ENCODE measurements at regions not wholly inside any gene's neighbourhood (a gene's known extent, or its start where the extent isn't known, plus 50 kb on each side); places are given as distances from the start of the nearest gene placed in this dataset.

DNA sequence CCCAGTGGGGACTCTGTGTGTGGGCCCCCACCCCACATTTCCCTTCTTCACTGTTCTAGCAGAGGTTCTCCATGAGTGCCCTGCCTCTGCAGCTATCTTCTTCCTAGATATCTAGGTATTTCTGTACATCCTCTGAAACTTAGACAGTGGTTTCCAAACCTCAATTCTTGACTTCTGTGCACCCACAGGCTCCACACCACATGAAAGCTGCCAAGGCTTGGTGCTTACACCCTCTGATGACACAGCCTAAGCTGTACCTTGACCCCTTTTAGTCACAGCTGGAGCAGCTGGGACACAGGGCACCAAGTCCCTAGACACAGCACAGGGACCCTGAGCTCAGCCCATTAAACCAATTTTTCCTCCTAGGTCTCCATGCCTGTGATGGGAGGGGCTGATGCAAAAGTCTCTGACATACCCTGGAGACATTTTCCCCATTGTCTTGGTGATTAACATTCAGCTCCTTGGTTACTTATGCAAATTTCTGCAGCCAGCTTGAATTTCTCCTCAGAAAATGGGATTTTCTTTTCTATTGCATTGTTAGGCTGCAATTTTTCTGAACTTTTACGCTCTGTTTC, 304.5 kb downstream of the OTOL1 start:
- H3K27ac ChIP-seq (ENCODE audit: extremely low read length, insufficient read depth, low read length): no peak overlapping the region
- ChIA-PET CTCF (ENCODE audit: low intra/inter-chr PET ratio, low total read pairs) (no interaction called here), POLR2A (no interaction called here)
- FAIRE-seq (no peak), ATAC-seq (peak; percentile 66), DNase-seq (ENCODE audit: low spot score) (peak; percentile 1)
- H3K79me2 ChIP-seq (ENCODE audit: insufficient read depth, low read length): no peaks in the 10 kb centered on the region
- no peaks in the 10 kb centered on the region for H3K9me3 ChIP-seq (ENCODE audit: low read length)
- H3K9ac ChIP-seq (ENCODE audit: insufficient read depth, low read depth, low read length): no peak overlapping the region
- H3K4me1 ChIP-seq (ENCODE audit: insufficient read depth, low read length): no peaks in the 10 kb centered on the region
- TF ChIP-seq HOXA9 (CRISPR knock-in tag; IDR thresholded peaks at IDR 0.05; ENCODE audit: borderline replicate concordance) (no peak), MED13 (CRISPR knock-in tag; IDR thresholded peaks at IDR 0.05) (no peak), ZNF431 (CRISPR knock-in tag; IDR thresholded peaks at IDR 0.05; ENCODE audit: borderline replicate concordance, low read depth) (no peak), FOSL1 (CRISPR knock-in tag; IDR thresholded peaks at IDR 0.05; ENCODE audit: borderline replicate concordance) (no peak), TOE1 (CRISPR knock-in tag; IDR thresholded peaks at IDR 0.05) (no peak), ZNF563 (CRISPR knock-in tag; IDR thresholded peaks at IDR 0.05) (no peak), SMYD3 (CRISPR knock-in tag; IDR thresholded peaks at IDR 0.05) (no peak), TMF1 (CRISPR knock-in tag; IDR thresholded peaks at IDR 0.05; ENCODE audit: low read depth) (no peak), HCFC1 (IDR thresholded peaks at IDR 0.05; ENCODE audit: low read depth, low read length) (no peak), GZF1 (CRISPR knock-in tag; IDR thresholded peaks at IDR 0.05) (no peak), EED (CRISPR knock-in tag; IDR thresholded peaks at IDR 0.05) (no peak), ZSCAN22 (CRISPR knock-in tag; IDR thresholded peaks at IDR 0.05) (no peak), ZNF430 (CRISPR knock-in tag; IDR thresholded peaks at IDR 0.05) (no peak)
- TF ChIP-seq, protein P1, sequence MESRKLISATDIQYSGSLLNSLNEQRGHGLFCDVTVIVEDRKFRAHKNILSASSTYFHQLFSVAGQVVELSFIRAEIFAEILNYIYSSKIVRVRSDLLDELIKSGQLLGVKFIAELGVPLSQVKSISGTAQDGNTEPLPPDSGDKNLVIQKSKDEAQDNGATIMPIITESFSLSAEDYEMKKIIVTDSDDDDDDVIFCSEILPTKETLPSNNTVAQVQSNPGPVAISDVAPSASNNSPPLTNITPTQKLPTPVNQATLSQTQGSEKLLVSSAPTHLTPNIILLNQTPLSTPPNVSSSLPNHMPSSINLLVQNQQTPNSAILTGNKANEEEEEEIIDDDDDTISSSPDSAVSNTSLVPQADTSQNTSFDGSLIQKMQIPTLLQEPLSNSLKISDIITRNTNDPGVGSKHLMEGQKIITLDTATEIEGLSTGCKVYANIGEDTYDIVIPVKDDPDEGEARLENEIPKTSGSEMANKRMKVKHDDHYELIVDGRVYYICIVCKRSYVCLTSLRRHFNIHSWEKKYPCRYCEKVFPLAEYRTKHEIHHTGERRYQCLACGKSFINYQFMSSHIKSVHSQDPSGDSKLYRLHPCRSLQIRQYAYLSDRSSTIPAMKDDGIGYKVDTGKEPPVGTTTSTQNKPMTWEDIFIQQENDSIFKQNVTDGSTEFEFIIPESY (CRISPR knock-in tag; IDR thresholded peaks at IDR 0.05): no peak
- no peak overlapping the region for H3K4me3 ChIP-seq (replicated peaks in 1 of 3; ENCODE audit: insufficient read depth in 1 of 3, low read depth in 2 of 3, low read length in 3 of 3)
- BruUV-seq (replicated peaks): no TSS peak
- H3K4me2 ChIP-seq (ENCODE audit: low read depth, low read length): no peak overlapping the region
- no peaks in the 10 kb centered on the region for H3K36me3 ChIP-seq (replicated peaks in 1 of 2; ENCODE audit: control insufficient read depth in 1 of 2, insufficient read depth in 2 of 2, low read length in 2 of 2)
- in situ Hi-C loops (cut with HindIII; ENCODE audit: extremely low pct_ligation_motif_present, low pct_unique_long_range_greater_than_20kb): no loop called here
- H3K27me3 ChIP-seq (ENCODE audit: control insufficient read depth in 1 of 2, insufficient read depth in 2 of 2, low read length in 2 of 2): no peaks in the 10 kb centered on the region
- H2AFZ ChIP-seq (ENCODE audit: low read length): no peak overlapping the region
- no peaks in the 10 kb centered on the region for H4K20me1 ChIP-seq (ENCODE audit: insufficient read depth, low read length)
- WGBS (ENCODE audit: low lambda C conversion rate): 3% methylated on average over 1 of the region's 1 CpG
- intact Hi-C loops (cut with micrococcal nuclease; ENCODE audit: unreplicated experiment): no loop called here

Measured in HepG2 (cell line).